CD14-positive monocyte (primary cell): ENCODE measurements at regions not wholly inside any gene's neighbourhood (a gene's known extent, or its start where the extent isn't known, plus 50 kb on each side); places are given as distances from the start of the nearest gene placed in this dataset.

Experiments used
- DNase-seq, 3 donors: peaks; one replicate each; pipeline ENCODE4 v3.0.0-alpha.2; 2011 to 2022
- H2AFZ ChIP-seq: 2 replicates; pipeline ENCODE4 v1.6.0; 2012; ENCODE audit warnings: mild to moderate bottlenecking, low read depth, low read length, inconsistent platforms; ENCODE audit not compliant: insufficient read depth, poor library complexity, severe bottlenecking
- H3K27ac ChIP-seq, 2 donors: 1 replicate in 1 of 2; 2 replicates in 1 of 2; pipeline ENCODE4 v1.5.1; 2012 to 2013; ENCODE audit warnings: low read length in 2 of 2, control low read depth in 1 of 2, inconsistent platforms in 1 of 2, low read depth in 1 of 2, mild to moderate bottlenecking in 1 of 2
- H3K27me3 ChIP-seq, 2 donors: one replicate each; pipeline versions ENCODE4 v1.6.0 to v1.6.1; 2011 to 2013; ENCODE audit warnings: low read length in 2 of 2; ENCODE audit not compliant: control insufficient read depth in 2 of 2, insufficient read depth in 2 of 2
- H3K36me3 ChIP-seq, 2 donors: replicated peaks in 1 of 2; 1 replicate in 1 of 2; 2 replicates in 1 of 2; pipeline versions ENCODE4 v1.5.1 to v1.6.1; 2012 to 2013; ENCODE audit warnings: low read length in 2 of 2, control low read depth in 1 of 2, inconsistent platforms in 1 of 2, mild to moderate bottlenecking in 1 of 2; ENCODE audit not compliant: insufficient read depth in 2 of 2, control insufficient read depth in 1 of 2
- H3K4me1 ChIP-seq, 2 donors: 1 replicate in 1 of 2; 2 replicates in 1 of 2; pipeline versions ENCODE4 v1.5.1 to v1.6.1; 2012 to 2013; ENCODE audit warnings: low read length in 2 of 2, control low read depth in 1 of 2, inconsistent platforms in 1 of 2, mild to moderate bottlenecking in 1 of 2, moderate library complexity in 1 of 2; ENCODE audit not compliant: insufficient read depth in 2 of 2, control insufficient read depth in 1 of 2
- H3K4me2 ChIP-seq: replicated peaks from 2 replicates; pipeline ENCODE3; 2012; ENCODE audit warnings: low read length, moderate library complexity, mild to moderate bottlenecking; ENCODE audit not compliant: poor library complexity, severe bottlenecking; ENCODE audit errors: extremely low read depth
- H3K4me3 ChIP-seq, 3 experiments: fragments of 200-600 bp in 1 of 3; sonication (generic) in 1 of 3; replicated peaks in 1 of 3; 1 replicate in 2 of 3; 2 replicates in 1 of 3; pipeline ENCODE4 v1.5.1; 2011 to 2013; ENCODE audit warnings: low read length in 3 of 3, mild to moderate bottlenecking in 3 of 3, control low read depth in 2 of 3, low read depth in 2 of 3, inconsistent platforms in 1 of 3, moderate library complexity in 1 of 3
- H3K79me2 ChIP-seq: 2 replicates; pipeline ENCODE4 v1.6.0; 2012; ENCODE audit warnings: mild to moderate bottlenecking, control low read depth, inconsistent platforms, low read length, moderate library complexity; ENCODE audit not compliant: insufficient read depth
- H3K9ac ChIP-seq: 2 replicates; pipeline ENCODE4 v1.6.0; 2017; ENCODE audit warnings: low read length, mild to moderate bottlenecking; ENCODE audit not compliant: insufficient read depth, poor library complexity, severe bottlenecking
- H3K9me3 ChIP-seq, 2 donors: replicated peaks in 1 of 2; 1 replicate in 1 of 2; 2 replicates in 1 of 2; pipeline versions ENCODE4 v1.5.1 to v1.6.1; 2012 to 2013; ENCODE audit warnings: low read length in 2 of 2, control low read depth in 1 of 2; ENCODE audit not compliant: control insufficient read depth in 1 of 2, insufficient read depth in 1 of 2
- H4K20me1 ChIP-seq: 2 replicates; pipeline ENCODE4 v1.6.0; 2012; ENCODE audit warnings: mild to moderate bottlenecking, low read length, control low read depth, moderate library complexity; ENCODE audit not compliant: insufficient read depth
- H3K27ac Mint-ChIP-seq, 7 donors: one replicate each; pipeline ENCODE4 v1.8.0; 2020; ENCODE audit warnings: mild to moderate bottlenecking in 7 of 7, mixed read lengths in 7 of 7, moderate library complexity in 6 of 7, inconsistent platforms in 2 of 7
- H3K27me3 Mint-ChIP-seq, 3 donors: one replicate each; pipeline ENCODE4 v1.8.0; 2021 to 2022; ENCODE audit warnings: low read depth in 3 of 3, mild to moderate bottlenecking in 3 of 3, mixed read lengths in 3 of 3, moderate library complexity in 3 of 3, inconsistent platforms in 1 of 3
- H3K36me3 Mint-ChIP-seq, 2 donors: one replicate each; pipeline ENCODE4 v1.8.0; 2020; ENCODE audit warnings: mixed read lengths in 2 of 2, inconsistent platforms in 1 of 2, mild to moderate bottlenecking in 1 of 2
- H3K4me1 Mint-ChIP-seq: one replicate; pipeline ENCODE4 v1.8.0; 2020; ENCODE audit warnings: mild to moderate bottlenecking, mixed read lengths
- H3K4me3 Mint-ChIP-seq, 2 donors: one replicate each; pipeline ENCODE4 v1.8.0; 2020; ENCODE audit warnings: mild to moderate bottlenecking in 2 of 2, mixed read lengths in 2 of 2, moderate library complexity in 1 of 2
- H3K9me3 Mint-ChIP-seq, 7 donors: one replicate each; pipeline ENCODE4 v1.8.0; 2020 to 2022; ENCODE audit warnings: mixed read lengths in 7 of 7, mild to moderate bottlenecking in 6 of 7, moderate library complexity in 6 of 7, inconsistent platforms in 2 of 7
- WGBS: methylation state at CpG from one replicate; pipeline ENCODE4 v1.1.5; 2013; ENCODE audit warnings: missing lambda C conversion rate; ENCODE audit not compliant: insufficient coverage; 5-methylcytosine and 5-hydroxymethylcytosine counted together
- intact Hi-C, 2 donors: fragments of 100-400 bp; cut with micrococcal nuclease; formaldehyde crosslinking; loops; one replicate each; pipeline versions ENCODE4 v1.15.0 to v1.15.1; 2023
- TF ChIP-seq, protein P1 (sequence below): fragments of 200-600 bp; IDR thresholded peaks from one replicate; pipeline ENCODE4 v1.8.0; 2022; ENCODE audit warnings: antibody characterized with exemption, mild to moderate bottlenecking

DNA sequence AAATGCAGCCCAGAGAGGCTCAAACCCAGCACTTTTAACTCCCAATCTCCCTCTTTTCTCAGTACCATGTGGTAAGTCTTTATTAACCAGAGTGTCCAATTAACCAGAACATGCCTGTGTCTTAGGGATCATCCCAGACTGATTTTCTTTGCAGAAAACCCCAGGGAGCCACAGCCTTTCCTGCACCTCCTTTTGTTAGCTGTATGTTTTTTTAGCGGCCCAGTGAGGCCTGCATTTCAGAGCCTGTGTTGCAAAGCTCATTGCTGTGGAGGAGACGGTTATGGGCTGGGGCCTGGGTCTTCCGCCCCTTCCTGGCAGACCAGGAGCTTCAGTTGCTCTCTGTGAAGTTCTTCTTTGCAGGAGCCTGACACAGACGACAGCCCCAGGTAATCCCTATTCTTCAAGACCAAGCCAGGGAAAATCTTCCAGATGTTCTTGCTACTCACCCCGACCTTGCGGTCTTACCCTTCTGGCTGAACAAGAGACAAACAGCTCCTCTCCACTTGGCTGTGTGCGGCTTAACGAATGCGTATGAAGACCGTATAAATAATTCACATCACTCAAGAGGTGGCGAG is 70.7 kb upstream of the TSHZ3 start:
- H3K79me2 ChIP-seq, result no peaks in the 10 kb centered on the region
- WGBS, result 83% methylated on average over 5 of the region's 11 CpGs
- H4K20me1 ChIP-seq, result no peaks in the 10 kb centered on the region
- no peaks in the 10 kb centered on the region for H3K36me3 ChIP-seq
- H2AFZ ChIP-seq, result no peak overlapping the region
- no peaks in the 10 kb centered on the region for H3K27me3 ChIP-seq
- Mint-ChIP-seq H3K27me3 (peaks cover 13 to 19% (median 18%) of the 10 kb centered on the region in 3 donors), H3K9me3 (peaks cover 0 to 6% (median 0%) of the 10 kb centered on the region in 7 donors), H3K27ac (no peak overlapping the region), H3K4me3 (no peak overlapping the region), H3K36me3 (no peaks in the 10 kb centered on the region), H3K4me1 (no peaks in the 10 kb centered on the region)
- H3K4me2 ChIP-seq, result no peak overlapping the region
- no peaks in the 10 kb centered on the region for H3K9me3 ChIP-seq
- intact Hi-C loops, result no loop called here
- H3K4me1 ChIP-seq, result no peaks in the 10 kb centered on the region
- H3K9ac ChIP-seq, result no peak overlapping the region
- DNase-seq, result no peak
- H3K4me3 ChIP-seq, result no peak overlapping the region
- TF ChIP-seq, protein P1, sequence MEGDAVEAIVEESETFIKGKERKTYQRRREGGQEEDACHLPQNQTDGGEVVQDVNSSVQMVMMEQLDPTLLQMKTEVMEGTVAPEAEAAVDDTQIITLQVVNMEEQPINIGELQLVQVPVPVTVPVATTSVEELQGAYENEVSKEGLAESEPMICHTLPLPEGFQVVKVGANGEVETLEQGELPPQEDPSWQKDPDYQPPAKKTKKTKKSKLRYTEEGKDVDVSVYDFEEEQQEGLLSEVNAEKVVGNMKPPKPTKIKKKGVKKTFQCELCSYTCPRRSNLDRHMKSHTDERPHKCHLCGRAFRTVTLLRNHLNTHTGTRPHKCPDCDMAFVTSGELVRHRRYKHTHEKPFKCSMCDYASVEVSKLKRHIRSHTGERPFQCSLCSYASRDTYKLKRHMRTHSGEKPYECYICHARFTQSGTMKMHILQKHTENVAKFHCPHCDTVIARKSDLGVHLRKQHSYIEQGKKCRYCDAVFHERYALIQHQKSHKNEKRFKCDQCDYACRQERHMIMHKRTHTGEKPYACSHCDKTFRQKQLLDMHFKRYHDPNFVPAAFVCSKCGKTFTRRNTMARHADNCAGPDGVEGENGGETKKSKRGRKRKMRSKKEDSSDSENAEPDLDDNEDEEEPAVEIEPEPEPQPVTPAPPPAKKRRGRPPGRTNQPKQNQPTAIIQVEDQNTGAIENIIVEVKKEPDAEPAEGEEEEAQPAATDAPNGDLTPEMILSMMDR, result no peak
- H3K27ac ChIP-seq, result no peak overlapping the region

DNA sequence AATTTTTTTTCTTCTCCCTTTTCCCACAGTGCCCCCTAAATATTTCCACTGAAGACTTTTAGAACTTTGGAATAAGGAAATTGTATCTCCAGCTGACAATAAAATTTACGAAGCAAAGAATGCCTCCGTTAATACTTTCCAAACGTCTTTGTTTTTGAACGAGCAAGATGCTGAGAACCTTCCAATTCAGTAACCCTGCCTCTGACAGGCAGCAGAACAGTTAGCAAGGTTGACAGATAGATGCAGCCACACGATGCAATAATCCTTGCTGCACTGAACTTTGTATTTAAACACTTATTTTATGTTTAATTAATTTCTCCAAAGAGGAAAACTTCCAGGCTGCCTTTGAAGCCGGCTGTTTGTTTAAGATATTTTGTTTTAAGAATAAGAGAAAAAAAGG is 71.8 kb upstream of the TSHZ3 start:
- WGBS, result 55% methylated on average over 4 of the region's 6 CpGs
- Histone ChIP-seq H4K20me1 (no peaks in the 10 kb centered on the region), H2AFZ (no peak overlapping the region), H3K4me2 (no peak overlapping the region), H3K79me2 (no peaks in the 10 kb centered on the region), H3K36me3 (no peaks in the 10 kb centered on the region), H3K9me3 (no peaks in the 10 kb centered on the region), H3K4me3 (no peak overlapping the region), H3K4me1 (no peaks in the 10 kb centered on the region), H3K27ac (no peak overlapping the region), H3K9ac (no peak overlapping the region), H3K27me3 (no peaks in the 10 kb centered on the region)
- Mint-ChIP-seq H3K27me3 (peaks cover 13 to 18% (median 16%) of the 10 kb centered on the region in 3 donors), H3K27ac (no peak overlapping the region), H3K9me3 (peaks cover 0 to 6% (median 0%) of the 10 kb centered on the region in 7 donors), H3K4me1 (no peaks in the 10 kb centered on the region), H3K36me3 (no peaks in the 10 kb centered on the region), H3K4me3 (no peak overlapping the region)
- TF ChIP-seq, protein P1, result no peak
- no peak for DNase-seq
- intact Hi-C loops, result no loop called here
